ENCODE measurements at regions not wholly inside any gene's neighbourhood (a gene's known extent, or its start where the extent isn't known, plus 50 kb on each side); places are given as distances from the start of the nearest gene placed in this dataset.

GRCh38 chr4:18294846-18295245 is 273.3 kb upstream of the LCORL start:
- CTCF ChIA-PET: no interaction called here
- POLR2A ChIA-PET: no interaction called here
- DNase-seq (ENCODE audit: extremely low spot score): no peak
- no peak for TF ChIP-seq CTCF (IDR thresholded peaks at IDR 0.05; ENCODE audit: control extremely low read depth, extremely low read depth, low read depth, missing control alignments)

GRCh38 chr4:18294021-18294420 is 272.5 kb upstream of the LCORL start:
- POLR2A ChIA-PET: no interaction called here
- no peak for TF ChIP-seq CTCF (IDR thresholded peaks at IDR 0.05; ENCODE audit: control extremely low read depth, extremely low read depth, low read depth, missing control alignments)
- no peak for DNase-seq (ENCODE audit: extremely low spot score)
- CTCF ChIA-PET: interaction anchor here (0.8 to 1.1 kb wide), 2 partner anchors 9 to 12 kb away, joined by 3 read pairs; no protein-coding TSS in a partner anchor

GRCh38 chr4:18292411-18292810 is 270.9 kb upstream of the LCORL start:
- ChIA-PET POLR2A (no interaction called here), CTCF (interaction anchor here (1.0 kb wide), 1 partner anchor 44 kb away, joined by 3 read pairs; no protein-coding TSS in a partner anchor)
- no peak for TF ChIP-seq CTCF (IDR thresholded peaks at IDR 0.05; ENCODE audit: control extremely low read depth, extremely low read depth, low read depth, missing control alignments)
- DNase-seq (ENCODE audit: extremely low spot score): no peak

- DNase-seq (ENCODE audit: extremely low spot score): no peak
- POLR2A ChIA-PET: no interaction called here
- CTCF ChIA-PET: interaction anchor here (1.0 kb wide), 1 partner anchor 45 kb away, joined by 3 read pairs; no protein-coding TSS in a partner anchor
- TF ChIP-seq CTCF (IDR thresholded peaks at IDR 0.05; ENCODE audit: control extremely low read depth, extremely low read depth, low read depth, missing control alignments): no peak
These were observed 270.4 kb upstream of the LCORL start for GRCh38 chr4:18291981-18292380.

GRCh38 chr4:18291256-18291655 is 269.7 kb upstream of the LCORL start:
- CTCF ChIA-PET: interaction anchor here (1.0 kb wide), 2 partner anchors 45 to 564 kb away, joined by 3 read pairs; no protein-coding TSS in a partner anchor
- POLR2A ChIA-PET: no interaction called here
- no peak for DNase-seq (ENCODE audit: extremely low spot score)
- TF ChIP-seq CTCF (IDR thresholded peaks at IDR 0.05; ENCODE audit: control extremely low read depth, extremely low read depth, low read depth, missing control alignments): no peak

GRCh38 chr4:18285357-18285756 is 263.8 kb upstream of the LCORL start:
- DNase-seq (ENCODE audit: extremely low spot score): no peak
- ChIA-PET POLR2A (interaction anchor here (0.6 kb wide), 1 partner anchor 161 kb away, joined by 4 read pairs; no protein-coding TSS in a partner anchor), CTCF (interaction anchor here (1.2 kb wide), 1 partner anchor 9 kb away, joined by 3 read pairs; no protein-coding TSS in a partner anchor)
- TF ChIP-seq CTCF (IDR thresholded peaks at IDR 0.05; ENCODE audit: control extremely low read depth, extremely low read depth, low read depth, missing control alignments): no peak

Measured in GM10248 (cell line).